ENCODE measurements at regions not wholly inside any gene's neighbourhood (a gene's known extent, or its start where the extent isn't known, plus 50 kb on each side); places are given as distances from the start of the nearest gene placed in this dataset.

GRCh38 chr14:62143245-62143644 lies 381.0 kb downstream of the SNAPC1 start:
- H3K23ac ChIP-seq (ENCODE audit: low read depth, low read length): no peak overlapping the region
- no peak overlapping the region for H3K9ac ChIP-seq (ENCODE audit: low read depth, low read length)
- BruUV-seq (replicated peaks): no TSS peak
- no peak overlapping the region for H4K8ac ChIP-seq (ENCODE audit: low read depth in 2 of 2, low read length in 2 of 2)
- H2AK9ac ChIP-seq (replicated peaks; ENCODE audit: low read depth, low read length, poor library complexity): no peak overlapping the region
- peak; percentile 68 for DNase-seq
- H3K9me1 ChIP-seq (ENCODE audit: insufficient read depth, low read length): no peaks in the 10 kb centered on the region
- H2BK120ac ChIP-seq (ENCODE audit: low read depth, low read length): no peak overlapping the region
- H3K9me3 ChIP-seq (ENCODE audit: control insufficient read depth, insufficient read depth, low read length): no peaks in the 10 kb centered on the region
- in situ Hi-C loops (cut with MboI; ENCODE audit: low sequenced_read_pairs) (no loop called here), intact Hi-C loops (cut with micrococcal nuclease) (no loop called here), dilution Hi-C loops (cut with HindIII; ENCODE audit: low sequenced_read_pairs, unreplicated experiment) (loop anchor here (25.0 kb wide), 1 partner anchor 231 kb away; no protein-coding TSS in a partner anchor)
- H2AK5ac ChIP-seq (ENCODE audit: low read depth, low read length): no peak overlapping the region
- no peak overlapping the region for H2BK20ac ChIP-seq (ENCODE audit: low read depth, low read length)
- H3K36me3 ChIP-seq (ENCODE audit: control insufficient read depth, insufficient read depth, low read length): no peaks in the 10 kb centered on the region
- H3K4me1 ChIP-seq (ENCODE audit: control insufficient read depth, insufficient read depth, low read length): no peaks in the 10 kb centered on the region
- no peak overlapping the region for H3K27ac ChIP-seq (ENCODE audit: insufficient read depth, low read length)
- no peak overlapping the region for H3K4me3 ChIP-seq (ENCODE audit: insufficient read depth, low read depth, low read length)
- no peak overlapping the region for H2BK5ac ChIP-seq (ENCODE audit: low read depth, low read length, poor library complexity, severe bottlenecking)
- no peak overlapping the region for H3K14ac ChIP-seq (replicated peaks; ENCODE audit: low read depth, low read length)
- no peak overlapping the region for H4K5ac ChIP-seq (ENCODE audit: low read depth, low read length)
- H3K4ac ChIP-seq (ENCODE audit: low read depth, low read length): no peak overlapping the region
- no peaks in the 10 kb centered on the region for H3K79me1 ChIP-seq (ENCODE audit: low read depth in 1 of 2, low read length in 2 of 2)
- ChIA-PET POLR2A (ENCODE audit: unreplicated experiment) (no interaction called here), CTCF (no interaction called here)
- no peak overlapping the region for H2AFZ ChIP-seq (replicated peaks; ENCODE audit: low read length, poor library complexity)
- no peak overlapping the region for H2BK15ac ChIP-seq (ENCODE audit: low read depth, low read length)
- H3K56ac ChIP-seq (ENCODE audit: extremely low read depth, insufficient read depth, low read length): no peak overlapping the region
- peak; percentile 85 for ATAC-seq (ENCODE audit: low read depth)
- 0% methylated on average over 1 of the region's 2 CpGs; no CpG with 5 or more reads in 1 of the 2 experiments for WGBS, 2 experiments (ENCODE audit: extremely low coverage in 2 of 2, insufficient read length in 1 of 2)
- H3K18ac ChIP-seq (ENCODE audit: low read depth, low read length): no peak overlapping the region
- H4K91ac ChIP-seq (ENCODE audit: insufficient read depth, low read depth, low read length): no peak overlapping the region
- H4K20me1 ChIP-seq (ENCODE audit: insufficient read depth, low read length): no peaks in the 10 kb centered on the region
- no peak overlapping the region for H3K4me2 ChIP-seq (ENCODE audit: low read depth, low read length)
- TF ChIP-seq MAFK (IDR thresholded peaks at IDR 0.05; ENCODE audit: low read depth, low read length) (no peak), RAD21 (IDR thresholded peaks at IDR 0.05; ENCODE audit: low read length) (no peak), RFX5 (IDR thresholded peaks at IDR 0.05; ENCODE audit: low read depth, low read length) (no peak), POLR2A (IDR thresholded peaks at IDR 0.05; ENCODE audit: low read depth, low read length) (no peak), FOS (IDR thresholded peaks at IDR 0.05; ENCODE audit: low read depth, low read length) (no peak), CEBPB (IDR thresholded peaks at IDR 0.05; ENCODE audit: low read depth, low read length) (no peak), MAZ (IDR thresholded peaks at IDR 0.05; ENCODE audit: borderline replicate concordance, low read depth, low read length) (no peak), RCOR1 (IDR thresholded peaks at IDR 0.05; ENCODE audit: insufficient replicate concordance, low read length) (no peak), CTCF (conservative IDR thresholded peaks at IDR 0.05; ENCODE audit: low read depth, low read length) (no peak), SMC3 (IDR thresholded peaks at IDR 0.05; ENCODE audit: low read depth, low read length) (no peak)
- H3K27me3 ChIP-seq (ENCODE audit: control insufficient read depth, insufficient read depth, low read length): peaks cover 4% of the 10 kb centered on the region

Measured in IMR-90 (cell line).